GDM1 (cell line): ENCODE measurements at regions not wholly inside any gene's neighbourhood (a gene's known extent, or its start where the extent isn't known, plus 50 kb on each side); places are given as distances from the start of the nearest gene placed in this dataset.
"Not testable (repeated sequence)": the region's sequence is repeated elsewhere in the genome, so short reads cannot be mapped to it uniquely, and the experiment has no call there.

Experiments
- DNase-seq: peaks from one replicate; lab custom pipeline; 2025; lab: John Stamatoyannopoulos, UW

GRCh38 chr1:60949826-60950197 lies 132.5 kb upstream of the NFIA start:
- no peak for DNase-seq

- DNase-seq: peak; percentile 35
These were observed 133.1 kb upstream of the NFIA start for GRCh38 chr1:60949154-60949825.

GRCh38 chr1:60948486-60948885 lies 133.9 kb upstream of the NFIA start:
- no peak for DNase-seq

- DNase-seq: no peak
These were observed 135.0 kb upstream of the NFIA start for GRCh38 chr1:60947367-60947766.

- DNase-seq: no peak
These were observed 139.3 kb upstream of the NFIA start for GRCh38 chr1:60942896-60943638.

GRCh38 chr1:60942291-60942690 lies 140.1 kb upstream of the NFIA start:
- DNase-seq: no peak

- not testable (repeated sequence) for DNase-seq
These were observed 141.7 kb upstream of the NFIA start for GRCh38 chr1:60940685-60941084.

- DNase-seq: no peak
These were observed 144.6 kb upstream of the NFIA start for GRCh38 chr1:60937720-60938119.

- no peak for DNase-seq
These were observed 145.6 kb upstream of the NFIA start for GRCh38 chr1:60936591-60937342.

GRCh38 chr1:60936163-60936562 lies 146.2 kb upstream of the NFIA start:
- DNase-seq: no peak

- no peak for DNase-seq
These were observed 146.7 kb upstream of the NFIA start for GRCh38 chr1:60935599-60936110.

- DNase-seq: no peak
These were observed 152.2 kb upstream of the NFIA start for GRCh38 chr1:60930130-60930529.

- DNase-seq: no peak
These were observed 157.2 kb upstream of the NFIA start for GRCh38 chr1:60924964-60925798.

GRCh38 chr1:60924165-60924564 lies 158.2 kb upstream of the NFIA start:
- DNase-seq: no peak

GRCh38 chr1:60923389-60924087 lies 158.8 kb upstream of the NFIA start:
- DNase-seq: no peak

- no peak for DNase-seq
These were observed 160.1 kb upstream of the NFIA start for GRCh38 chr1:60922304-60922703.

- no peak for DNase-seq
These were observed 161.2 kb upstream of the NFIA start for GRCh38 chr1:60921175-60921574.

- no peak for DNase-seq
These were observed 161.8 kb upstream of the NFIA start for GRCh38 chr1:60920561-60920960.

GRCh38 chr1:60918867-60919266 lies 163.5 kb upstream of the NFIA start:
- DNase-seq: no peak

- DNase-seq: no peak
These were observed 165.5 kb upstream of the NFIA start for GRCh38 chr1:60916906-60917305.

GRCh38 chr1:60916199-60916598 lies 166.2 kb upstream of the NFIA start:
- DNase-seq: no peak
